ENCODE measurements at regions not wholly inside any gene's neighbourhood (a gene's known extent, or its start where the extent isn't known, plus 50 kb on each side); places are given as distances from the start of the nearest gene placed in this dataset.

GRCh38 chr1:189816558-189816957 lies 661.1 kb downstream of the BRINP3 start:
- Histone ChIP-seq H3K4me1 (no peaks in the 10 kb centered on the region), H3K36me3 (no peaks in the 10 kb centered on the region), H3K27ac (no peak overlapping the region), H3K27me3 (replicated peaks in 1 of 7) (no peaks in the 10 kb centered on the region), H3K9me3 (peaks cover 0 to 18% (median 6%) of the 10 kb centered on the region in 8 donors), H3K4me3 (no peak overlapping the region)
- no peak for TF ChIP-seq POLR2AphosphoS5 (IDR thresholded peaks at IDR 0.05)
- no peak for TF ChIP-seq CTCF (IDR thresholded peaks at IDR 0.05 in 8 of 11, conservative IDR thresholded peaks at IDR 0.05 in 3 of 11)
- no peak for TF ChIP-seq POLR2A (IDR thresholded peaks at IDR 0.05)
- intact Hi-C loops (cut with DNase I; ENCODE audit: low total_unique reads) = no loop called here
- no peak for DNase-seq
- WGBS, 5 donors = 63 to 84% (median 73%) methylated on average over 1 of the region's 1 CpG

- Histone ChIP-seq H3K27ac (no peak overlapping the region), H3K27me3 (replicated peaks in 1 of 7) (no peaks in the 10 kb centered on the region), H3K9me3 (peaks cover 0 to 22% (median 6%) of the 10 kb centered on the region in 8 donors), H3K4me3 (no peak overlapping the region), H3K36me3 (no peaks in the 10 kb centered on the region), H3K4me1 (no peaks in the 10 kb centered on the region)
- DNase-seq = no peak
- 41 to 68% (median 68%) methylated on average over 2 of the region's 2 CpGs for WGBS, 5 donors
- intact Hi-C loops (cut with DNase I; ENCODE audit: low total_unique reads) = no loop called here
- TF ChIP-seq CTCF (IDR thresholded peaks at IDR 0.05 in 8 of 11, conservative IDR thresholded peaks at IDR 0.05 in 3 of 11) (no peak), POLR2A (IDR thresholded peaks at IDR 0.05) (no peak), POLR2AphosphoS5 (IDR thresholded peaks at IDR 0.05) (no peak)
Measured at GRCh38 chr1:189819751-189820150, 657.9 kb downstream of the BRINP3 start.

GRCh38 chr1:189821833-189822232 lies 655.8 kb downstream of the BRINP3 start:
- no peak overlapping the region for H3K4me3 ChIP-seq
- intact Hi-C loops (cut with DNase I; ENCODE audit: low total_unique reads) = no loop called here
- no peaks in the 10 kb centered on the region for H3K36me3 ChIP-seq
- no peaks in the 10 kb centered on the region for H3K4me1 ChIP-seq
- WGBS, 5 donors = 0 to 35% (median 2%) methylated on average over 1 of the region's 1 CpG
- TF ChIP-seq POLR2AphosphoS5 (IDR thresholded peaks at IDR 0.05) (no peak), POLR2A (IDR thresholded peaks at IDR 0.05) (no peak), CTCF (IDR thresholded peaks at IDR 0.05 in 8 of 11, conservative IDR thresholded peaks at IDR 0.05 in 3 of 11) (no peak)
- DNase-seq = no peak
- H3K9me3 ChIP-seq = peaks cover 0 to 30% (median 10%) of the 10 kb centered on the region in 8 donors
- H3K27ac ChIP-seq = no peak overlapping the region
- H3K27me3 ChIP-seq (replicated peaks in 1 of 7) = no peaks in the 10 kb centered on the region

GRCh38 chr1:189834813-189835212 lies 642.9 kb downstream of the BRINP3 start:
- H3K9me3 ChIP-seq = peaks cover 0 to 4% (median 0%) of the 10 kb centered on the region in 8 donors
- H3K36me3 ChIP-seq = no peaks in the 10 kb centered on the region
- TF ChIP-seq POLR2AphosphoS5 (IDR thresholded peaks at IDR 0.05) (no peak), CTCF (IDR thresholded peaks at IDR 0.05 in 8 of 11, conservative IDR thresholded peaks at IDR 0.05 in 3 of 11) (no peak), POLR2A (IDR thresholded peaks at IDR 0.05) (no peak)
- intact Hi-C loops (cut with DNase I; ENCODE audit: low total_unique reads) = no loop called here
- H3K4me1 ChIP-seq = no peaks in the 10 kb centered on the region
- no peaks in the 10 kb centered on the region for H3K27me3 ChIP-seq (replicated peaks in 1 of 7)
- WGBS, 5 donors = 64 to 72% (median 67%) methylated on average over 4 of the region's 4 CpGs
- H3K4me3 ChIP-seq = no peak overlapping the region
- no peak overlapping the region for H3K27ac ChIP-seq
- no peak for DNase-seq
